IMR-90 (cell line): ENCODE measurements at regions not wholly inside any gene's neighbourhood (a gene's known extent, or its start where the extent isn't known, plus 50 kb on each side); places are given as distances from the start of the nearest gene placed in this dataset.

ENCODE experiments used
- CTCF ChIP-seq: conservative IDR thresholded peaks from 2 replicates; pipeline ENCODE4 v1.5.1; 2012; ENCODE audit warnings: mild to moderate bottlenecking, low read depth, low read length, improper control_type of control experiment
- MAFK ChIP-seq: IDR thresholded peaks from 2 replicates; pipeline ENCODE4 v1.6.1; 2012; ENCODE audit warnings: low read depth, low read length, improper control_type of control experiment
- MXI1 ChIP-seq: IDR thresholded peaks from 2 replicates; pipeline ENCODE4 v1.6.1; 2012; ENCODE audit warnings: low read depth, mild to moderate bottlenecking, low read length, moderate library complexity, borderline replicate concordance
- POLR2A ChIP-seq: IDR thresholded peaks from 2 replicates; pipeline ENCODE4 v1.6.1; 2012; ENCODE audit warnings: mild to moderate bottlenecking, low read depth, low read length
- RAD21 ChIP-seq: IDR thresholded peaks from 2 replicates; pipeline ENCODE4 v1.6.1; 2012; ENCODE audit warnings: low read length, improper control_type of control experiment
- RCOR1 ChIP-seq: IDR thresholded peaks from 2 replicates; pipeline ENCODE4 v1.6.1; 2012; ENCODE audit warnings: mild to moderate bottlenecking, low read length, improper control_type of control experiment; ENCODE audit not compliant: insufficient replicate concordance
- SMC3 ChIP-seq: fragments of 150-350 bp; IDR thresholded peaks from 2 replicates; pipeline ENCODE4 v1.6.1; 2016; ENCODE audit warnings: low read depth, mild to moderate bottlenecking, antibody characterized with exemption, low read length, moderate library complexity
- TF ChIP-seq, protein P1 (sequence below): fragments of 150-350 bp; IDR thresholded peaks from 2 replicates; pipeline ENCODE4 v1.6.1; 2016; ENCODE audit warnings: low read depth, mild to moderate bottlenecking, low read length, moderate library complexity, borderline replicate concordance

GRCh38 chr21:38743772-38744529 lies 61.8 kb upstream of the ETS2 start:
- no peak for TF ChIP-seq RCOR1
- no peak for TF ChIP-seq CTCF
- no peak for TF ChIP-seq POLR2A
- TF ChIP-seq, protein P1, sequence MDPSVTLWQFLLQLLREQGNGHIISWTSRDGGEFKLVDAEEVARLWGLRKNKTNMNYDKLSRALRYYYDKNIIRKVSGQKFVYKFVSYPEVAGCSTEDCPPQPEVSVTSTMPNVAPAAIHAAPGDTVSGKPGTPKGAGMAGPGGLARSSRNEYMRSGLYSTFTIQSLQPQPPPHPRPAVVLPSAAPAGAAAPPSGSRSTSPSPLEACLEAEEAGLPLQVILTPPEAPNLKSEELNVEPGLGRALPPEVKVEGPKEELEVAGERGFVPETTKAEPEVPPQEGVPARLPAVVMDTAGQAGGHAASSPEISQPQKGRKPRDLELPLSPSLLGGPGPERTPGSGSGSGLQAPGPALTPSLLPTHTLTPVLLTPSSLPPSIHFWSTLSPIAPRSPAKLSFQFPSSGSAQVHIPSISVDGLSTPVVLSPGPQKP = no peak
- TF ChIP-seq RAD21 = no peak
- no peak for TF ChIP-seq MXI1
- TF ChIP-seq MAFK = no peak
- TF ChIP-seq SMC3 = no peak
